ENCODE measurements at regions not wholly inside any gene's neighbourhood (a gene's known extent, or its start where the extent isn't known, plus 50 kb on each side); places are given as distances from the start of the nearest gene placed in this dataset.

GRCh38 chr13:91058066-91058465, 289.4 kb upstream of the MIR17HG start:
- Histone ChIP-seq H3K27me3 (ENCODE audit: low read depth) (no peaks in the 10 kb centered on the region), H3K4me3 (no peak overlapping the region), H3K27ac (no peak overlapping the region), H3K36me3 (no peaks in the 10 kb centered on the region), H3K9me3 (no peaks in the 10 kb centered on the region), H3K4me1 (no peaks in the 10 kb centered on the region)
- no peak for ATAC-seq
- DNase-seq = no peak
- TF ChIP-seq CTCF (IDR thresholded peaks at IDR 0.05) = no peak
- intact Hi-C loops (cut with DNase I) = no loop called here

- ATAC-seq = no peak
- Histone ChIP-seq H3K9me3 (no peaks in the 10 kb centered on the region), H3K4me1 (no peaks in the 10 kb centered on the region), H3K36me3 (no peaks in the 10 kb centered on the region), H3K27ac (no peak overlapping the region), H3K27me3 (ENCODE audit: low read depth) (no peaks in the 10 kb centered on the region), H3K4me3 (no peak overlapping the region)
- intact Hi-C loops (cut with DNase I) = no loop called here
- DNase-seq = no peak
- no peak for TF ChIP-seq CTCF (IDR thresholded peaks at IDR 0.05)
Observed at GRCh38 chr13:91058919-91059318, 288.6 kb upstream of the MIR17HG start.

- Histone ChIP-seq H3K36me3 (no peaks in the 10 kb centered on the region), H3K27me3 (ENCODE audit: low read depth) (no peaks in the 10 kb centered on the region), H3K4me1 (no peaks in the 10 kb centered on the region), H3K4me3 (no peak overlapping the region), H3K27ac (no peak overlapping the region), H3K9me3 (no peaks in the 10 kb centered on the region)
- intact Hi-C loops (cut with DNase I) = no loop called here
- TF ChIP-seq CTCF (IDR thresholded peaks at IDR 0.05) = no peak
- ATAC-seq (no peak), DNase-seq (no peak)
Observed at GRCh38 chr13:91066745-91067144, 280.7 kb upstream of the MIR17HG start.

GRCh38 chr13:91072486-91072885, 275.0 kb upstream of the MIR17HG start:
- no peak for TF ChIP-seq CTCF (IDR thresholded peaks at IDR 0.05)
- intact Hi-C loops (cut with DNase I) = no loop called here
- no peaks in the 10 kb centered on the region for H3K27me3 ChIP-seq (ENCODE audit: low read depth)

GRCh38 chr13:91074091-91074490, 273.4 kb upstream of the MIR17HG start:
- Histone ChIP-seq H3K27me3 (ENCODE audit: low read depth) (no peaks in the 10 kb centered on the region), H3K4me3 (no peak overlapping the region), H3K4me1 (no peaks in the 10 kb centered on the region), H3K36me3 (no peaks in the 10 kb centered on the region), H3K27ac (no peak overlapping the region), H3K9me3 (no peaks in the 10 kb centered on the region)
- ATAC-seq (no peak), DNase-seq (no peak)
- TF ChIP-seq CTCF (IDR thresholded peaks at IDR 0.05) = no peak
- intact Hi-C loops (cut with DNase I) = no loop called here

More at GRCh38 chr13:91072486-91072885, 275.0 kb upstream of the MIR17HG start:
- Histone ChIP-seq H3K9me3 (no peaks in the 10 kb centered on the region), H3K27ac (no peak overlapping the region), H3K36me3 (no peaks in the 10 kb centered on the region), H3K4me1 (no peaks in the 10 kb centered on the region), H3K4me3 (no peak overlapping the region)
- no peak for ATAC-seq
- DNase-seq = no peak

GRCh38 chr13:91076830-91077229, 270.7 kb upstream of the MIR17HG start:
- Histone ChIP-seq H3K4me3 (no peak overlapping the region), H3K27ac (no peak overlapping the region), H3K9me3 (no peaks in the 10 kb centered on the region), H3K27me3 (ENCODE audit: low read depth) (no peaks in the 10 kb centered on the region), H3K4me1 (no peaks in the 10 kb centered on the region), H3K36me3 (no peaks in the 10 kb centered on the region)
- TF ChIP-seq CTCF (IDR thresholded peaks at IDR 0.05) = no peak
- no peak for DNase-seq
- intact Hi-C loops (cut with DNase I) = no loop called here
- no peak for ATAC-seq

Data from lower lobe of right lung (tissue), 2 donors.